Mesenchymal stem cell (in vitro differentiated cells and primary cell): ENCODE measurements at regions not wholly inside any gene's neighbourhood (a gene's known extent, or its start where the extent isn't known, plus 50 kb on each side); places are given as distances from the start of the nearest gene placed in this dataset.

Source experiments
- DNase-seq: peaks from one replicate; pipeline ENCODE4 v3.0.0-alpha.2; 2013
- H2AFZ ChIP-seq: one replicate; pipeline ENCODE4 v1.6.1; 2013; ENCODE audit warnings: low read depth, mild to moderate bottlenecking, control low read depth, inconsistent platforms, low read length, moderate library complexity
- H2AK5ac ChIP-seq: 2 replicates; pipeline ENCODE4 v1.6.1; 2013; ENCODE audit warnings: low read length, moderate library complexity, mild to moderate bottlenecking, inconsistent platforms; ENCODE audit not compliant: severe bottlenecking
- H2BK120ac ChIP-seq: one replicate; pipeline ENCODE4 v1.6.1; 2013; ENCODE audit warnings: low read depth, mild to moderate bottlenecking, inconsistent platforms, low read length, moderate library complexity
- H2BK12ac ChIP-seq, 2 experiments: one replicate each; pipeline ENCODE4 v1.6.1; 2013; ENCODE audit warnings: inconsistent platforms in 2 of 2, low read length in 2 of 2, mild to moderate bottlenecking in 2 of 2, moderate library complexity in 2 of 2, control low read depth in 1 of 2
- H2BK15ac ChIP-seq: one replicate; pipeline ENCODE4 v1.6.1; 2013; ENCODE audit warnings: mild to moderate bottlenecking, low read depth, inconsistent platforms; ENCODE audit not compliant: poor library complexity, severe bottlenecking
- H2BK5ac ChIP-seq: 2 replicates; pipeline ENCODE4 v1.6.1; 2013; ENCODE audit warnings: low read depth, mild to moderate bottlenecking, low read length, control low read depth, inconsistent platforms; ENCODE audit not compliant: poor library complexity, severe bottlenecking
- H3K14ac ChIP-seq, 2 experiments: one replicate each; pipeline ENCODE4 v1.6.1; 2013; ENCODE audit warnings: inconsistent platforms in 2 of 2, low read length in 2 of 2, control low read depth in 1 of 2, mild to moderate bottlenecking in 1 of 2, moderate library complexity in 1 of 2
- H3K18ac ChIP-seq, 2 experiments: one replicate each; pipeline ENCODE4 v1.6.1; 2013; ENCODE audit warnings: inconsistent platforms in 2 of 2, low read length in 2 of 2, control low read depth in 1 of 2, low read depth in 1 of 2, mild to moderate bottlenecking in 1 of 2
- H3K23ac ChIP-seq, 2 experiments: one replicate each; pipeline ENCODE4 v1.6.1; 2013; ENCODE audit warnings: inconsistent platforms in 2 of 2, low read length in 2 of 2, mild to moderate bottlenecking in 2 of 2, moderate library complexity in 2 of 2, control low read depth in 1 of 2
- H3K27ac ChIP-seq: 2 replicates; pipeline ENCODE4 v1.5.1; 2013; ENCODE audit warnings: mild to moderate bottlenecking, moderate library complexity, low read length, control low read depth, inconsistent platforms; ENCODE audit not compliant: poor library complexity, severe bottlenecking
- H3K27me3 ChIP-seq, 2 experiments: 2 replicates each; pipeline versions ENCODE4 v1.6.1 to v1.7.0; 2013; ENCODE audit warnings: low read length in 2 of 2, mild to moderate bottlenecking in 2 of 2, moderate library complexity in 2 of 2, control low read depth in 1 of 2, inconsistent platforms in 1 of 2; ENCODE audit not compliant: control insufficient read depth in 1 of 2, insufficient read depth in 1 of 2
- H3K36me3 ChIP-seq, 2 experiments: 2 replicates each; pipeline versions ENCODE4 v1.6.1 to v1.7.0; 2013; ENCODE audit warnings: low read length in 2 of 2, control low read depth in 1 of 2, inconsistent platforms in 1 of 2, low read depth in 1 of 2, mild to moderate bottlenecking in 1 of 2; ENCODE audit not compliant: insufficient read depth in 2 of 2, control insufficient read depth in 1 of 2
- H3K4ac ChIP-seq, 2 experiments: one replicate each; pipeline ENCODE4 v1.6.1; 2013; ENCODE audit warnings: inconsistent platforms in 2 of 2, low read length in 2 of 2, mild to moderate bottlenecking in 2 of 2, moderate library complexity in 2 of 2, control low read depth in 1 of 2, low read depth in 1 of 2
- H3K4me1 ChIP-seq: 2 replicates; pipeline ENCODE4 v1.6.1; 2013; ENCODE audit warnings: low read depth, low read length, control low read depth; ENCODE audit not compliant: control insufficient read depth, insufficient read depth
- H3K4me2 ChIP-seq: 2 replicates; pipeline ENCODE4 v1.6.1; 2013; ENCODE audit warnings: low read length, mild to moderate bottlenecking, inconsistent platforms; ENCODE audit not compliant: poor library complexity, severe bottlenecking
- H3K4me3 ChIP-seq, 2 experiments: 2 replicates each; pipeline versions ENCODE4 v1.5.1 to v1.7.0; 2013; ENCODE audit warnings: low read length in 2 of 2, mild to moderate bottlenecking in 2 of 2, control low read depth in 1 of 2, low read depth in 1 of 2; ENCODE audit not compliant: insufficient read depth in 1 of 2
- H3K79me1 ChIP-seq: replicated peaks from 2 replicates; pipeline ENCODE4 v1.6.1; 2013; ENCODE audit warnings: mild to moderate bottlenecking, control low read depth, low read length, inconsistent platforms; ENCODE audit not compliant: poor library complexity, severe bottlenecking
- H3K9ac ChIP-seq: 2 replicates; pipeline ENCODE4 v1.7.0; 2013; ENCODE audit warnings: mild to moderate bottlenecking, low read length, moderate library complexity
- H3K9me3 ChIP-seq: 2 replicates; pipeline ENCODE4 v1.7.0; 2013; ENCODE audit warnings: mild to moderate bottlenecking, low read length; ENCODE audit not compliant: control insufficient read depth
- H4K8ac ChIP-seq: one replicate; pipeline ENCODE4 v1.6.1; 2013; ENCODE audit warnings: inconsistent platforms, mild to moderate bottlenecking, low read length, moderate library complexity
- H4K91ac ChIP-seq: one replicate; pipeline ENCODE4 v1.6.1; 2013; ENCODE audit warnings: mild to moderate bottlenecking, low read length, inconsistent platforms
- WGBS: methylation state at CpG from one replicate; pipeline ENCODE4 v1.1.7; 2013; ENCODE audit warnings: mixed read lengths; 5-methylcytosine and 5-hydroxymethylcytosine counted together

GRCh38 chr13:58455094-58455493 lies 823.5 kb downstream of the PCDH17 start:
- no peaks in the 10 kb centered on the region for H3K79me1 ChIP-seq
- H3K36me3 ChIP-seq = no peaks in the 10 kb centered on the region
- no peak overlapping the region for H2BK120ac ChIP-seq
- no peak overlapping the region for H3K4me3 ChIP-seq
- H3K4me1 ChIP-seq = no peaks in the 10 kb centered on the region
- H3K14ac ChIP-seq = no peak overlapping the region
- no peak overlapping the region for H2BK15ac ChIP-seq
- H2BK12ac ChIP-seq = no peak overlapping the region
- H3K4me2 ChIP-seq = no peak overlapping the region
- no peak overlapping the region for H3K9ac ChIP-seq
- no peak overlapping the region for H2AFZ ChIP-seq
- H4K91ac ChIP-seq = no peak overlapping the region
- no peak for DNase-seq
- H3K9me3 ChIP-seq = peaks cover 29% of the 10 kb centered on the region
- no peak overlapping the region for H3K18ac ChIP-seq
- no peak overlapping the region for H2BK5ac ChIP-seq
- no peak overlapping the region for H3K23ac ChIP-seq
- H2AK5ac ChIP-seq = no peak overlapping the region
- H3K4ac ChIP-seq = no peak overlapping the region
- H4K8ac ChIP-seq = no peak overlapping the region
- H3K27ac ChIP-seq = no peak overlapping the region
- H3K27me3 ChIP-seq = no peaks in the 10 kb centered on the region

DNA sequence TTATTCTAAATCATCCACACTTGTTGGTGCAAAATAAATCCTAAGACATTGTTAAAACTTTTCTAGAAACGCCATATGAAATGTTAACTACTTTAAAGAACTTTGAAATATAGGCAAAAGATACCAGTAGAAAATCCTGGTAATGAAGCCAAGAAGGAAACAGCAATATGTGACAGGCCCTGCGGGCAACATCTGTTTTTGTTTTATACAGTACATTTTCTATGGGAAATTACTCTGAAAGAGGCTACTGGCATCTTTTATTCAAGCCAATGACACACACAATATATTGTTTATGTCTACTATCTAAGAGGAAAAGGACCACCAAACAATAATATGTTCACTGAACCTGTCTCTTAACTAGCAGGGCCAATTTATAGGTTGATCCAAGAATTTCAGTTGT lies 829.7 kb downstream of the PCDH17 start:
- H4K91ac ChIP-seq = no peak overlapping the region
- H2AK5ac ChIP-seq = no peak overlapping the region
- H3K9ac ChIP-seq = no peak overlapping the region

GRCh38 chr13:58463841-58464240 lies 832.3 kb downstream of the PCDH17 start:
- no peak overlapping the region for H3K18ac ChIP-seq
- no peak overlapping the region for H3K4me3 ChIP-seq
- no peak overlapping the region for H3K14ac ChIP-seq
- no peaks in the 10 kb centered on the region for H3K27me3 ChIP-seq
- no peak overlapping the region for H3K4ac ChIP-seq
- H4K91ac ChIP-seq = no peak overlapping the region
- no peak overlapping the region for H3K23ac ChIP-seq
- H3K4me2 ChIP-seq = no peak overlapping the region
- no peak overlapping the region for H2AK5ac ChIP-seq
- no peaks in the 10 kb centered on the region for H3K36me3 ChIP-seq
- H3K27ac ChIP-seq = no peak overlapping the region
- no peak overlapping the region for H2BK15ac ChIP-seq
- peaks cover 31% of the 10 kb centered on the region for H3K9me3 ChIP-seq
- H3K4me1 ChIP-seq = no peaks in the 10 kb centered on the region
- H2BK120ac ChIP-seq = no peak overlapping the region
- no peak for DNase-seq
- H2BK5ac ChIP-seq = no peak overlapping the region
- H3K9ac ChIP-seq = no peak overlapping the region
- no peak overlapping the region for H2AFZ ChIP-seq
- H2BK12ac ChIP-seq = no peak overlapping the region
- H3K79me1 ChIP-seq = no peaks in the 10 kb centered on the region
- no peak overlapping the region for H4K8ac ChIP-seq

More for the DNA sequence above, 829.7 kb downstream of the PCDH17 start:
- no peak overlapping the region for H3K4ac ChIP-seq
- no peak overlapping the region for H3K23ac ChIP-seq
- no peak overlapping the region for H2AFZ ChIP-seq
- DNase-seq = no peak
- H2BK120ac ChIP-seq = no peak overlapping the region
- no peak overlapping the region for H2BK15ac ChIP-seq
- no peaks in the 10 kb centered on the region for H3K79me1 ChIP-seq
- no peaks in the 10 kb centered on the region for H3K36me3 ChIP-seq
- H3K4me1 ChIP-seq = no peaks in the 10 kb centered on the region
- no peak overlapping the region for H2BK5ac ChIP-seq
- H3K14ac ChIP-seq = no peak overlapping the region
- no peak overlapping the region for H4K8ac ChIP-seq
- H3K9me3 ChIP-seq = peaks cover 34% of the 10 kb centered on the region
- H3K27me3 ChIP-seq = no peaks in the 10 kb centered on the region
- no peak overlapping the region for H3K4me2 ChIP-seq
- no CpG with 5 or more reads among the region's 2 CpGs for WGBS
- H3K4me3 ChIP-seq = no peak overlapping the region
- no peak overlapping the region for H3K18ac ChIP-seq
- no peak overlapping the region for H3K27ac ChIP-seq
- no peak overlapping the region for H2BK12ac ChIP-seq

DNA sequence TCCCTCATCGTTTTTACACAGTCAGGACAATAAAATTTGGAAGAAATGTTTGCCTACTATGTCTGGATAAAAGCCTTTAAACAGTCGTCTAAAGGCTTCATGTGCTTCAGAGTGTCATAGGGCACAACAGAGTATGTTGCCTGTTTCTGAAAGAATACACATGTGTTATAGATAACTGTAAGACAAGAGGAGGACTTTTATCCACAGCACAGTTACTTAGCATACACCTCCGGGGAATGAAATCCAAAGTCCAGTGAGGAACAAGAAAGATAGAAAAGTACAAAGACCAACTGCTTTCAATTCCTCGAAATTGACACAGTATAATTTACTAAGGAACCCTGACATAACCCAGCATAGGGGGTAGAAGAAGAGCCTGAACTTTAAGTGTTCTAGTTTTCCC lies 835.6 kb downstream of the PCDH17 start:
- Histone ChIP-seq H3K36me3 (no peaks in the 10 kb centered on the region), H3K4me1 (no peaks in the 10 kb centered on the region), H3K23ac (no peak overlapping the region), H3K9me3 (peaks cover 31% of the 10 kb centered on the region), H3K4me2 (no peak overlapping the region), H3K27me3 (no peaks in the 10 kb centered on the region), H2BK15ac (no peak overlapping the region), H4K91ac (no peak overlapping the region), H2BK120ac (no peak overlapping the region), H3K27ac (no peak overlapping the region), H2AK5ac (no peak overlapping the region), H3K4me3 (no peak overlapping the region), H2AFZ (no peak overlapping the region), H3K79me1 (no peaks in the 10 kb centered on the region), H3K4ac (no peak overlapping the region), H2BK12ac (no peak overlapping the region), H3K14ac (no peak overlapping the region), H4K8ac (no peak overlapping the region), H2BK5ac (no peak overlapping the region), H3K18ac (no peak overlapping the region), H3K9ac (no peak overlapping the region)
- WGBS = 90% methylated on average over 2 of the region's 4 CpGs
- no peak for DNase-seq
